GM10266 (cell line): ENCODE measurements at regions not wholly inside any gene's neighbourhood (a gene's known extent, or its start where the extent isn't known, plus 50 kb on each side); places are given as distances from the start of the nearest gene placed in this dataset.

Experiments used
- DNase-seq: peaks from one replicate; pipeline ENCODE4 v3.0.0; 2012; ENCODE audit errors: extremely low spot score
- CTCF ChIP-seq: IDR thresholded peaks from 2 replicates; pipeline ENCODE4 v1.5.1; 2012; ENCODE audit warnings: mild to moderate bottlenecking, low read depth; ENCODE audit not compliant: control insufficient read depth, insufficient read depth; ENCODE audit errors: missing control alignments

- no peak for DNase-seq
- TF ChIP-seq CTCF, result no peak
Observed at GRCh38 chr13:74450964-74451363, 316.8 kb upstream of the KLF12 start.

GRCh38 chr13:74450525-74450845 lies 316.3 kb upstream of the KLF12 start:
- DNase-seq, result no peak
- TF ChIP-seq CTCF, result no peak

GRCh38 chr13:74449811-74450524 lies 315.8 kb upstream of the KLF12 start:
- no peak for DNase-seq
- TF ChIP-seq CTCF, result no peak

GRCh38 chr13:74444864-74445479 lies 310.8 kb upstream of the KLF12 start:
- DNase-seq, result no peak

GRCh38 chr13:74444161-74444571 lies 310.0 kb upstream of the KLF12 start:
- TF ChIP-seq CTCF, result no peak
- DNase-seq, result no peak

More at GRCh38 chr13:74444864-74445479, 310.8 kb upstream of the KLF12 start:
- no peak for TF ChIP-seq CTCF

GRCh38 chr13:74443631-74444030 lies 309.4 kb upstream of the KLF12 start:
- no peak for TF ChIP-seq CTCF
- DNase-seq, result no peak

GRCh38 chr13:74442751-74443150 lies 308.5 kb upstream of the KLF12 start:
- no peak for DNase-seq
- TF ChIP-seq CTCF, result no peak
